ENCODE measurements at regions not wholly inside any gene's neighbourhood (a gene's known extent, or its start where the extent isn't known, plus 50 kb on each side); places are given as distances from the start of the nearest gene placed in this dataset.
A peak's percentile ranks its signal among the peaks of the same experiment; 100 is the strongest.

DNA sequence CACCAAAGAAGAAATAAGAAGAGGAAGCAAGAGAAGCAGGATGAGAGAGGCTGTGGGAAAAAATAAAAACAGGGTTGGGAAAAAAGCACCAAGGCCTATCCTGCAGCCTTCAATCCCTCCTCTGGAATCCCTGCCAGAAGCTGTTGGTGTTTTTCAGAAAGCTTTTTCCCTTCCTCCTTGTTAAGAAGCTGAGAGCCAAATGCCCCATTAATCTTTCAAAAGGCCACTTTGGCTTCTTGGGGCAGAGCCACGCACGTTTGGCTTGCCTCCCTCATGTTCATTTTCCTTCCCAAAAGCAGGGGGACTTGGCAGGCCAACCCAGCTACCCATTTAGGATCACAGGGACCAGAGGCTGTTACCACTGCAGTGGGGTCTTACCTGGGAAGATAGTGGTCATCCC lies 365.3 kb downstream of the NUAK1 start:
- no peak overlapping the region for H3K4me3 ChIP-seq (ENCODE audit: low read depth, low read length)
- no peak for DNase-seq (ENCODE audit: low read depth)
- TF ChIP-seq, protein P1, sequence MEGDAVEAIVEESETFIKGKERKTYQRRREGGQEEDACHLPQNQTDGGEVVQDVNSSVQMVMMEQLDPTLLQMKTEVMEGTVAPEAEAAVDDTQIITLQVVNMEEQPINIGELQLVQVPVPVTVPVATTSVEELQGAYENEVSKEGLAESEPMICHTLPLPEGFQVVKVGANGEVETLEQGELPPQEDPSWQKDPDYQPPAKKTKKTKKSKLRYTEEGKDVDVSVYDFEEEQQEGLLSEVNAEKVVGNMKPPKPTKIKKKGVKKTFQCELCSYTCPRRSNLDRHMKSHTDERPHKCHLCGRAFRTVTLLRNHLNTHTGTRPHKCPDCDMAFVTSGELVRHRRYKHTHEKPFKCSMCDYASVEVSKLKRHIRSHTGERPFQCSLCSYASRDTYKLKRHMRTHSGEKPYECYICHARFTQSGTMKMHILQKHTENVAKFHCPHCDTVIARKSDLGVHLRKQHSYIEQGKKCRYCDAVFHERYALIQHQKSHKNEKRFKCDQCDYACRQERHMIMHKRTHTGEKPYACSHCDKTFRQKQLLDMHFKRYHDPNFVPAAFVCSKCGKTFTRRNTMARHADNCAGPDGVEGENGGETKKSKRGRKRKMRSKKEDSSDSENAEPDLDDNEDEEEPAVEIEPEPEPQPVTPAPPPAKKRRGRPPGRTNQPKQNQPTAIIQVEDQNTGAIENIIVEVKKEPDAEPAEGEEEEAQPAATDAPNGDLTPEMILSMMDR (conservative IDR thresholded peaks at IDR 0.05; ENCODE audit: low read depth, low read length), result no peak

- no peak for DNase-seq (ENCODE audit: low read depth)
- TF ChIP-seq, protein P1 (conservative IDR thresholded peaks at IDR 0.05; ENCODE audit: low read depth, low read length), result no peak
- no peak overlapping the region for H3K4me3 ChIP-seq (ENCODE audit: low read depth, low read length)
Measured at GRCh38 chr12:105774037-105774436, 364.7 kb downstream of the NUAK1 start.

GRCh38 chr12:105775343-105775742 lies 363.4 kb downstream of the NUAK1 start:
- no peak overlapping the region for H3K4me3 ChIP-seq (ENCODE audit: low read depth, low read length)
- no peak for DNase-seq (ENCODE audit: low read depth)
- TF ChIP-seq, protein P1 (conservative IDR thresholded peaks at IDR 0.05; ENCODE audit: low read depth, low read length), result peak; percentile 13

- H3K4me3 ChIP-seq (ENCODE audit: low read depth, low read length), result no peak overlapping the region
- DNase-seq (ENCODE audit: low read depth), result no peak
- TF ChIP-seq, protein P1 (conservative IDR thresholded peaks at IDR 0.05; ENCODE audit: low read depth, low read length), result no peak
Measured at GRCh38 chr12:105783983-105784947, 354.5 kb downstream of the NUAK1 start.

DNA sequence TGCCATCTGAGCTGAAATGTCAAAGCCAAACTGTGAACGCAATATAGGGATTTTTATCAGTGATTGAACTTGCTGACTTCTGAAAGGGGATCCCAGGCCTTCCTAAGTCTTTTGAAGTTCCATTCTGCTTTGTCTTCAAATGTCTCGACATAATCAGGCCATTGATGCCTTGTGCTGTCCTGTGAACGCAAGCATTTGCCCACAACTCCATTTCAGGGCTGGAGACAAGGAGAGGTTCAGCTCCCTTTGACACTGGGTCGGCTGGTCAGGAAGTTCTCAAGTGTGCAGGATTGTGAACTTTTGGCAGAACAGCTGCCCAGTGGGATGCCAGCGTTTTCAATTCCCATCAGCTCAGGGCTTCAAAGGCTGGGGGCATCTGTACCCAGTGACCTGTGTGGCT lies 345.3 kb downstream of the NUAK1 start:
- TF ChIP-seq, protein P1 (conservative IDR thresholded peaks at IDR 0.05; ENCODE audit: low read depth, low read length), result no peak
- H3K4me3 ChIP-seq (ENCODE audit: low read depth, low read length), result no peak overlapping the region
- no peak for DNase-seq (ENCODE audit: low read depth)

DNA sequence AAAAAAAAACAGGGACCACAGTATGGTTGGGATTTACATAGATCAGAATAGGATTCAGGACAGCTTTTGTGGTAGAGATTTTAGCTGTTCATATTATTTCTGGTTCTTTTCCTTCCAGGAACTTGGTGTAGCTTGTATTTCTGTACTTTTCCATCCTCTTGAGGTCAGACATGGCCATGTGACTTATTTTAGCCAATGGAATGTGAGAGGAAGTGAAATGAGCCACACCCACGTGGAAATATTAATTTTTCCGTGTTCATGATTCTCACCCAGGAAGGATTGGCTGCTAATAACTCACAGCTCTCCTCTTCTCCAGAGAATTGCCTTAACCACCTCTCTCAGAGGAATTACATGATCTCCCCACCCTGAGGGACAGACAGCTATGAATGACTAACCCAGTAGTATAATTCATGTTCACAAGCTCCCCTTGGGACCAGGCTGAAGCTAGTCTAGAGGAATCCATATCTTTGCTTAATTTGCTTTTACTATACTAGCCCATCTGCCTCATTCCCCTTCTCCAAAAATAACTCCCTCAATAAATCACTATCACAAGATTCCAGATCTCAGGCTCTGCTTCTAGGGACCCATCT lies 340.4 kb downstream of the NUAK1 start:
- TF ChIP-seq, protein P1 (conservative IDR thresholded peaks at IDR 0.05; ENCODE audit: low read depth, low read length), result no peak
- no peak for DNase-seq (ENCODE audit: low read depth)
- no peak overlapping the region for H3K4me3 ChIP-seq (ENCODE audit: low read depth, low read length)
